GM18505 (cell line): ENCODE measurements at regions not wholly inside any gene's neighbourhood (a gene's known extent, or its start where the extent isn't known, plus 50 kb on each side); places are given as distances from the start of the nearest gene placed in this dataset.

Experiments
- ATAC-seq: cut with Tn5 transposase; IDR thresholded peaks from one replicate; pipeline ENCODE4 v1.9.1; 2021; ENCODE audit not compliant: unreplicated experiment
- POLR2A ChIP-seq: IDR thresholded peaks from 4 replicates; pipeline ENCODE4 v1.6.1; 2011; ENCODE audit warnings: borderline replicate concordance; ENCODE audit not compliant: insufficient read depth, insufficient read length; ENCODE audit errors: extremely low read depth

DNA sequence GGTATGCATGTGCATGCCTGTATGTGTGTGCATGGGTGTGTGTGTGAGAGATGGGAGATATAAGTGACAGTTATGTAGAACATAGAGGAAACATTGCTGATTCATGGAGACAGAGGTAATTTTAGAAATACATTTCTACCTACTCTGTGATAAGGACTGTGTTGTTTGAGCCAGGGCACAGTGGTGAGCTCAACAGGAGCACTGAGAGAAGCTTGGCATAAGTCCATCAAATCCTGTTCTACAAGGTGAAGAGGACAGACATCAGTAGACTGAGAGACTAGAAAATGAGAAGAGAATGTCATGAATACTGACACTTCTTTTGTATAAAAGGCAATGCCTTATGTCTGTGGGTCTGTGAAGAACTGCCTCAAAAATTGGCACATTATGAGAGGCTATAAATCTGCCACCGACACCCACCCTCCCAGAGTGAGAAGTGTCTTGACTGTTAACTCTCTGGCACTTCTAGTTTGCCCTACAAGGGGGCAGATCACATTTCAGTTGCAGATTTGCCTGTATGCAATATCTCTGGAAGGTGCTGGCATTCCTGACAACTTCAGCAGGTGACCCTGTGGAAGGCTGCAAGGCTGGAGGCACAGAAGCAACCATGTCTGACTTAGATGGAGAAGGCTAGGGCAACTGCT lies 962.3 kb upstream of the NRXN1 start:
- no peak for ATAC-seq
- TF ChIP-seq POLR2A, result no peak

DNA sequence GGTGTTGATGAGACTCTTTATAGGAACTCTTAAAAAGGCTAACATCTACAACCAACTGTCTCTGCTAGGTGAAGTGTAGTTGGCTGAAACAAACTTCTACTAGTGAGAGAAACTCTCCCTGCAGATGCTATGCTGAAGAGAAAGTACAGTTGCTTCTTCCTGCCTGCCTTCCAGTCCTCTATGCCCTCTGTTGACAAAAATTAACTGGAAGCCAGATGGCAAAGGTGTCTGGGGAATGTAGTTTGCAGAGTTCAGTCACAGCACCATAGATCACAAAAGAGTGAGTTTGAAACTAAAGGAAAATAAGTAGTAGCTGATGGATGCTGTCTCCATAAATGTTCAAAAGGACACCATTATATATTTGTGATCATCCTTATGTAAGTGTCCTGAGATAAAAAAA lies 958.8 kb upstream of the NRXN1 start:
- no peak for ATAC-seq

DNA sequence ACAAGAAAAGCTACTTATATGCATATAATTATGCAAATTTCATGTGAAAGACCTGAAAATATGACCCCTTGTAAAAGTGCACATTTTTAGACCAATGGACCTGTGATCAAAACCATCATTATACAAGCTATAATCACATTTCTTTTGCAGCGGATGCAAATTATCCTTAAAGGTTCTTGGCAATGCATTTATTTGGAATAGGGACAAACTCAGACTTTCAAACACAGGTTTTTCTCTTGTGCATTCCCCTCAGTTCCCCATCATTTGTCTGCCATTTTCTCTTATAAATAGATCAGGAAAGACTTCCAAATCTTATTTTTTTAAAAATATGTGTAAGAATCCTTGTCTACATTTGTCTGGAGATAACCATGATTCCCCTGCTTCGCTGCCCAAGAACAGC lies 954.2 kb upstream of the NRXN1 start:
- no peak for ATAC-seq
- no peak for TF ChIP-seq POLR2A

More for the DNA sequence above, 958.8 kb upstream of the NRXN1 start:
- TF ChIP-seq POLR2A, result no peak

DNA sequence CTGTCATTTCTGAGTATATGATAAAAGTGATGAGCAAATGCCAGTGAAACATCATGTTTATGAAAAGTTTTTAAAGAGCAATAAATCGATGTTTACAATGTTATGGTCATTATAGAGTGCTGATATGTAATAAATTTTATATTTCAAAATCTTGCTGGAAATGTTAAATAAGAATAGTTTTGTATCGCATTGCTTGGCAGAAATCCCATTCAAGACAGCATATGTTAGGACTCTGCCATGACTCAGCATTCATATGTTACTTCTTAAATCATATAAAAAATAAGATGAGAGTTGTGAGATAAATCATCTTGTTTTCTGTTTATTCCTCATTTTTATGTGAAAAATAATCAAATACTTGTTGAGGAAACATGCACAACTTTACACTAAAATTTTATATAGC lies 949.9 kb upstream of the NRXN1 start:
- no peak for ATAC-seq

DNA sequence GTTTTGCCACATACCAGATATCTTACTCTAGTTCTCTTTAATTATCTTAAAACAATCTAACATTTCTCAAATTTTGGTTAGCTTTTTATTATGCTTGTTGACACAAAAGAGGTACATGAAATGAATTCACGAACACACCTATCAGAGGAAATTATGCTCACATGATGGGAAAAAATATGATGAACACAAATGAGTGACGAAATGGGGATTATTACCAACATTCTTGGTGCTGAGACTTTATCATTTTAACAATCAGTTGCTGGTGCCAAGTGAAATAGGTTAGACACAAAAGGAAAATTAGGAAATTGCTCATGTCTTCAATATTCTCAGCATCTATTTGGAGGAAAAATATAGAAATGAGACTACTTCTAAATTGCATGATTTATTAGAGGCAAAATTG lies 944.7 kb upstream of the NRXN1 start:
- no peak for ATAC-seq
- no peak for TF ChIP-seq POLR2A

More for the DNA sequence above, 949.9 kb upstream of the NRXN1 start:
- TF ChIP-seq POLR2A, result no peak

DNA sequence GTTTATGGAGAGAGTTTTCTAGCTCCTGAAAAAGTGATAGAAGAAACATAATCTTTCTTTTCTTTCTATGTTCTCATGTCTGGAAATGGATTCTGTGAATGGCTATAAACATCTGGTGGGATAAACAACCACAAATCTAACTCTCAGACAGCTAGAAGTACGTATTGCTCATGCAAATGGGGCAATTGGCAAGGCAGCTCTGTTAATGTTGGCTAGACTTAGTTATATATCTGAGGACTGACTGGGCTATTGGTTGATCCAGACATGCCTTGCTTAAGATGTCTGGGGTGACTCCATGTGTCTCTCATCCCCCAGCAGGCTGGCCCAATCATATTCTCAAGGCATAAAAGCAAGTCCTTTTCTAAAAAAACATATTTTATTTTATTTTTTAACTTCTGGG lies 939.2 kb upstream of the NRXN1 start:
- ATAC-seq, result no peak
- no peak for TF ChIP-seq POLR2A

DNA sequence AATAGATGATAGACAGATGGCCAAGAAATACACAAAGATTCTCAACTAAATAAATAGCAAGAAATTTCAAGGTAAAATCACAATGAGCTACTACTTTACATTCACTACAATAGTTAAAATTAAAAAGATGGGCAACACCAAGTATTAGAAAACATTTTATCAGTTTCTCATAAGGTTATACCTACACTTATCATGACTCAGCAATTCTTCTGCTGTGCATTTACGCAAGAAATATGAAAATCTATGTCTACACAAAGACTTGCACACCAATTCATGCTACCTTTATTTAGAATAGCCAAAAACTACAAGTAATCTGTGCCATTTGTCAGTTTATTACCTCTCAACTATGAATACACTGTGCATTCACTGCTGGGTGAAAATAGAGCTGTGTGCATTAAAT lies 937.4 kb upstream of the NRXN1 start:
- ATAC-seq, result no peak
- TF ChIP-seq POLR2A, result no peak

DNA sequence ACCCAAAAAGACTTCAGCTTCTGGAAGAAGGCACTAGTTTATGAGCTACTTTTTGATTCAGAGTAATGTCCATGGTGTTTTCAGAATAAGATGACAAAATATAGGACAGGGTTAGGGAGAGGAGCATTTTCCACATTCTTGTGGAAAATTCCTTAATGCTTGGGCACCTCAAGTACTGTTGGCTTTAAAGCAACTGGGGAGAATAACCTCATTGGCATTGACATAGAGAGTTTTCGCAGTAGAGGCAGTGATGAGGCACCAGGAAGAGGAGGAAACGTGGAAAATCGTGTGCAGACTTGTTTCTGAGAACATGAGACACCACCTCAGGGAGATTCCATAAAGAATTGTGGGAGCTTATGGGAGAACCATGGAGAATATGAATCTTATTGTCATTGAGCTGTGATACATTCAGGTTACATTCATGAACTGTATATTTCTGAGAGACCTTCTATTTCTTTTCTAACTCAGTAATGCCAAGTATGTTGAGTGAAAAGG lies 929.0 kb upstream of the NRXN1 start:
- TF ChIP-seq POLR2A, result no peak

DNA sequence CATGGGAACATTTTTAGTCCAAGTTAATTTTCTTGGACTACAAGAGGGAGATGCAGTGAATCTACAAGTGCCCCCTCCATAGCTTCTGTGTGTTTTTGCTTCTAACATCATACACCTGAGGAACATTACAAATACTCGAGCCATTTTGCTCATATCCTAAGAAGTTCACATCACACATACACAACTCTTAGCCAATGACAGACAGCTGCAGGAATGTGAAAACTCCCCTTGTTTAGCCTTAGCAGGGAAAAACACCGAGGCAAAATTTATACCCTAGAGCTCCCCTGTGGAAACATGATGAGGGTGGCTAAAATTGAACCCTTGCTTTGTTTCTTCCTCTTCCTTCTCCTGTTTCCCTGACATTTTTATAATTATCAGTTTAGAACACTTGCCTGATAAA lies 928.3 kb upstream of the NRXN1 start:
- TF ChIP-seq POLR2A, result no peak
- ATAC-seq, result no peak

More for the DNA sequence above, 929.0 kb upstream of the NRXN1 start:
- ATAC-seq, result no peak

DNA sequence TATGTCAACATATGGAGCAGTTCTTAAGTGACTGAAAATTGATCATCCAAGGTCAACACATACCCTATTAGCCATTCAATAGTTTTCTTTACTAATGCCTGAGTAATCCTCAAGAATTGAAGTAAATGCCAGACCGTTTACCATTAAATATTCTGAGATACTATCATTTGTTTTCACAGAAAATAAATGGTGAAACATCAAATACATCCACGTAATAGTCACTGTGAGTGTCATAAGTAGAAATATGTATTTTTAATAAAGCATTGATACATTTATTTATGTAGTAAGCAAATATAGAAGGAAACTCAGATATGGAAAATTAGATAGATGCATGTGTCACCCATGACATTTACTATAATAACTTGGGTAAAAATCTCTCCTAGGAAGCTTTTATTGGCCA lies 927.8 kb upstream of the NRXN1 start:
- TF ChIP-seq POLR2A, result no peak
- ATAC-seq, result no peak

DNA sequence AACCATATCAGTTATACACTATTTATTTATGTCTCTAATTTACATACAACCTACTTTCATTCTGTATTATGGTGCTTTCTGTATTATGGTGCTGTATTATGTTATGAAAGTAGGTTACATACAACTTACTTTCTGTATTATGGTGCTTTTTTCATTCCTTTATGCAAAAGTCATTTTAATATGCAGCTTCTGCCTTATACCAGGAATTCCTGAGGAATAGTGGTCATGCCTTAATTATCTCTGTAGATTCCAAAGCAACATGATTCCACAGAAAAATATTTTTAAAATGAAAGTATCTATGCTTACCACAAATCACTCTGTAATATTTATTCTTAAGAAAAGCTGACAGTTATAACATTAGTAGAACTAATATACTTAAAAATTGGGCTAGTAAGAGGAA lies 922.0 kb upstream of the NRXN1 start:
- no peak for TF ChIP-seq POLR2A
- ATAC-seq, result no peak

DNA sequence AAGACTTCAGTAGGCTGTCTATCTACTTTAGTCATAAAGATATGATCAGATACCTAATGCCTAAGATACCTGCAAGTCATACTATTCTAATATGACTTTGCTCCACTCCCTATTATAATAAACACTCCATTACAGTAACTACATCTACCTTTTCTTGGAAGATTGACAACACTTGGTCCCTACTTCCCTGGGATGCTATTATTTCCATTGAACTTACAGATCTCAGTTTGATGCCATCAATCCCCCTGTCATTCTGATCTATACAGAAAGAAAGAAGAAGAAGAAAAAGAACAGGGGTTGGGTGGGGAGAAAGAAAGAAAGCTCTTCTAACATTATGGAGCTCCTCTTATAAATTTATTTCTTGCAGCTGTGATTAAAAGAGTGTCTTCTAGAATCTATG lies 889.1 kb upstream of the NRXN1 start:
- ATAC-seq, result no peak
- no peak for TF ChIP-seq POLR2A

DNA sequence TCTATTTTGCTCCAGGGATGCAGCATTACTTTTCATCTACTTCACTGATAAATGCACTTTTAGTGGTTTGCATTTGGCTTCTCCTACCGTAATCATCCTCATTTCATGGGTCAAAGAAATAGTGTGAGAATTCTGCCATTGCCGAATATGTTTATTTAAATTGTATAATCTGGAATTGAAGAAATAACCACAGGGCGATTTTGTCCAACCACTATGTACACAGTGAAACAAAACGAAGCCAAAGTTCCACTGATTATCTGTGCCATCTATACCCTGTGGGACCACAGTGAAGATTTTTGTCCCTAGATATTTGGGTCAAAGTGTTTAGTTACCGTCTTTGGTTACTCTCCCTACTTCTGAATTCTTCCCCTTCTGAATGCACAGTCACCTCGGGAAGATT lies 888.6 kb upstream of the NRXN1 start:
- TF ChIP-seq POLR2A, result no peak
- no peak for ATAC-seq

DNA sequence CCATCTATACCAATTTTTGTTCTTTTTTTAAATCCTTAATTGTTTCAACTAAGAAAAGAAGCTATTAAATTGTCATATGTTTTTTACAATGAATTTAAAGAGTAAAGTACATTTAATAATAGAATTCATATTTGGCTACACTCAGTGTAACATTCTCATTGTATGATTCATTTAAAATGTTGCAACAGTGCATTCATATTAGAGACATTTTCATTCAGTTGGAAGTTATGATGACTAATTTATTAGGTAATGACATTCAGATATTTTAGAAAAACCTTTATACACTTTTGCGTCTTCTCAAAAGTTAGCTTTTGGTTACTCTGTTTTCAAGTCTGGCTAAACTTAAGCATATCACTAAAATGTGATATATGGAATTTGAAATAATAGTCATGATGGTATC lies 887.5 kb upstream of the NRXN1 start:
- ATAC-seq, result no peak
- TF ChIP-seq POLR2A, result no peak

DNA sequence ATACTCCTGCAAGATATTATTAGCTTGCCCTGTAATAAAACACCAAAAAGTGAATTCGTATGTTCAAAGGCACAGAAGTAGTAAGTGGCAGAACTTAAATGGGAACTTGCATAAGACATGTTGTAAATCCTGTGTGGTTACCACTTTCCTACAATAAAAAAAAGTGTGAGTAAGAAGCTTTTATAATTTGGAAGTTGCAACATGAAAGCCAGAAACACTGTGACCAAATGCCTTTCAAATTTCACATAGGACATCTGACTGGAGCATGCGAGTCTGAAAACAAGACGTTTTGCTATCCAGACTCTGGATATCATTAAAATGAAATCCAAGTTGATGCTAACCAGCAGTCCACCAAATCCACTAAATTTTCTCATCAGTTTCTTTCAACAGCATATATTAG lies 886.2 kb upstream of the NRXN1 start:
- no peak for TF ChIP-seq POLR2A
- no peak for ATAC-seq
